ENCODE measurements at regions not wholly inside any gene's neighbourhood (a gene's known extent, or its start where the extent isn't known, plus 50 kb on each side); places are given as distances from the start of the nearest gene placed in this dataset.

- no peak for DNase-seq (ENCODE audit: low read depth)
Measured at GRCh38 chr4:14871676-14872430, 130.4 kb upstream of the CPEB2 start.

- DNase-seq (ENCODE audit: low read depth) = no peak
Measured at GRCh38 chr4:14874990-14875389, 127.3 kb upstream of the CPEB2 start.

- DNase-seq (ENCODE audit: low read depth) = no peak
Measured at GRCh38 chr4:14877246-14878225, 124.7 kb upstream of the CPEB2 start.

GRCh38 chr4:14878681-14879080 lies 123.6 kb upstream of the CPEB2 start:
- no peak for DNase-seq (ENCODE audit: low read depth)

GRCh38 chr4:14879683-14880082 lies 122.6 kb upstream of the CPEB2 start:
- no peak for DNase-seq (ENCODE audit: low read depth)

- no peak for DNase-seq (ENCODE audit: low read depth)
Measured at GRCh38 chr4:14880805-14881204, 121.5 kb upstream of the CPEB2 start.

GRCh38 chr4:14883166-14883565 lies 119.1 kb upstream of the CPEB2 start:
- no peak for DNase-seq (ENCODE audit: low read depth)

- DNase-seq (ENCODE audit: low read depth) = no peak
Measured at GRCh38 chr4:14883661-14884060, 118.6 kb upstream of the CPEB2 start.

- no peak for DNase-seq (ENCODE audit: low read depth)
Measured at GRCh38 chr4:14887842-14888433, 114.3 kb upstream of the CPEB2 start.

- DNase-seq (ENCODE audit: low read depth) = no peak
Measured at GRCh38 chr4:14888790-14889572, 113.3 kb upstream of the CPEB2 start.

- DNase-seq (ENCODE audit: low read depth) = no peak
Measured at GRCh38 chr4:14892563-14892962, 109.7 kb upstream of the CPEB2 start.

- no peak for DNase-seq (ENCODE audit: low read depth)
Measured at GRCh38 chr4:14893713-14894112, 108.6 kb upstream of the CPEB2 start.

GRCh38 chr4:14894392-14895292 lies 107.6 kb upstream of the CPEB2 start:
- no peak for DNase-seq (ENCODE audit: low read depth)

GRCh38 chr4:14896656-14897175 lies 105.6 kb upstream of the CPEB2 start:
- DNase-seq (ENCODE audit: low read depth) = no peak

- no peak for DNase-seq (ENCODE audit: low read depth)
Measured at GRCh38 chr4:14897217-14897616, 105.1 kb upstream of the CPEB2 start.

GRCh38 chr4:14898989-14899388 lies 103.3 kb upstream of the CPEB2 start:
- no peak for DNase-seq (ENCODE audit: low read depth)

GRCh38 chr4:14902342-14902741 lies 99.9 kb upstream of the CPEB2 start:
- DNase-seq (ENCODE audit: low read depth) = no peak

GRCh38 chr4:14903321-14903720 lies 99.0 kb upstream of the CPEB2 start:
- no peak for DNase-seq (ENCODE audit: low read depth)

GRCh38 chr4:14906805-14907204 lies 95.5 kb upstream of the CPEB2 start:
- DNase-seq (ENCODE audit: low read depth) = no peak

GRCh38 chr4:14908635-14909034 lies 93.6 kb upstream of the CPEB2 start:
- no peak for DNase-seq (ENCODE audit: low read depth)

- no peak for DNase-seq (ENCODE audit: low read depth)
Measured at GRCh38 chr4:14910411-14910810, 91.9 kb upstream of the CPEB2 start.
